Left ventricle myocardium inferior (tissue), 1 donor: ENCODE measurements at regions not wholly inside any gene's neighbourhood (a gene's known extent, or its start where the extent isn't known, plus 50 kb on each side); places are given as distances from the start of the nearest gene placed in this dataset.

Experiments used
- DNase-seq: peaks from one replicate; pipeline ENCODE4 v3.0.0-alpha.2; 2020
- H3K27ac ChIP-seq: fragments of 200-600 bp; replicated peaks from 2 replicates; pipeline ENCODE4 v1.8.0; 2021
- H3K27me3 ChIP-seq: fragments of 200-600 bp; 2 replicates; pipeline ENCODE4 v1.8.0; 2021; ENCODE audit warnings: low read depth
- H3K36me3 ChIP-seq: fragments of 200-600 bp; 2 replicates; pipeline ENCODE4 v1.8.0; 2021
- H3K4me1 ChIP-seq: fragments of 200-600 bp; 2 replicates; pipeline ENCODE4 v1.8.0; 2021
- H3K4me3 ChIP-seq: fragments of 200-600 bp; 2 replicates; pipeline ENCODE4 v1.8.0; 2021; ENCODE audit warnings: mild to moderate bottlenecking, moderate library complexity
- H3K9me3 ChIP-seq: fragments of 200-600 bp; replicated peaks from 2 replicates; pipeline ENCODE4 v1.8.0; 2021
- CTCF ChIP-seq: fragments of 200-600 bp; IDR thresholded peaks from 2 replicates; pipeline ENCODE4 v1.8.0; 2021; ENCODE audit warnings: antibody characterized with exemption, mild to moderate bottlenecking, borderline replicate concordance
- intact Hi-C: fragments of 100-400 bp; cut with micrococcal nuclease; formaldehyde crosslinking; loops from one replicate; pipeline ENCODE4 v1.11.0; 2022
- donor health status: DM: no; HTN: yes; CAD: no; lungs with severe emphysema.

- H3K36me3 ChIP-seq = no peaks in the 10 kb centered on the region
- H3K4me1 ChIP-seq = no peaks in the 10 kb centered on the region
- no peaks in the 10 kb centered on the region for H3K27me3 ChIP-seq
- no peak overlapping the region for H3K27ac ChIP-seq
- no peaks in the 10 kb centered on the region for H3K9me3 ChIP-seq
- no peak overlapping the region for H3K4me3 ChIP-seq
- TF ChIP-seq CTCF = no peak
- intact Hi-C loops = no loop called here
- no peak for DNase-seq
Observed at GRCh38 chr2:15773204-15773603, 167.1 kb upstream of the MYCN start.

- H3K9me3 ChIP-seq = no peaks in the 10 kb centered on the region
- intact Hi-C loops = no loop called here
- no peak overlapping the region for H3K4me3 ChIP-seq
- H3K4me1 ChIP-seq = no peaks in the 10 kb centered on the region
- no peak for TF ChIP-seq CTCF
- H3K27ac ChIP-seq = no peak overlapping the region
- H3K36me3 ChIP-seq = no peaks in the 10 kb centered on the region
- no peaks in the 10 kb centered on the region for H3K27me3 ChIP-seq
- DNase-seq = no peak
Observed at GRCh38 chr2:15773846-15774245, 166.5 kb upstream of the MYCN start.

- H3K36me3 ChIP-seq = no peaks in the 10 kb centered on the region
- no peaks in the 10 kb centered on the region for H3K4me1 ChIP-seq
- TF ChIP-seq CTCF = no peak
- H3K27ac ChIP-seq = no peak overlapping the region
- no peak overlapping the region for H3K4me3 ChIP-seq
- intact Hi-C loops = no loop called here
- no peaks in the 10 kb centered on the region for H3K9me3 ChIP-seq
- no peaks in the 10 kb centered on the region for H3K27me3 ChIP-seq
- DNase-seq = no peak
Observed at GRCh38 chr2:15775753-15776628, 164.4 kb upstream of the MYCN start.

GRCh38 chr2:15776629-15776919 lies 163.8 kb upstream of the MYCN start:
- no peak overlapping the region for H3K27ac ChIP-seq
- no peaks in the 10 kb centered on the region for H3K4me1 ChIP-seq
- DNase-seq = no peak
- no peaks in the 10 kb centered on the region for H3K36me3 ChIP-seq
- no peak overlapping the region for H3K4me3 ChIP-seq
- intact Hi-C loops = no loop called here
- H3K9me3 ChIP-seq = no peaks in the 10 kb centered on the region
- no peaks in the 10 kb centered on the region for H3K27me3 ChIP-seq
- no peak for TF ChIP-seq CTCF

- no peak for TF ChIP-seq CTCF
- Histone ChIP-seq H3K4me1 (no peaks in the 10 kb centered on the region), H3K27ac (no peak overlapping the region), H3K36me3 (no peaks in the 10 kb centered on the region), H3K4me3 (no peak overlapping the region), H3K9me3 (no peaks in the 10 kb centered on the region), H3K27me3 (peaks cover 3% of the 10 kb centered on the region)
- no peak for DNase-seq
- intact Hi-C loops = no loop called here
Observed at GRCh38 chr2:15776992-15777702, 163.2 kb upstream of the MYCN start.
